ENCODE measurements at regions not wholly inside any gene's neighbourhood (a gene's known extent, or its start where the extent isn't known, plus 50 kb on each side); places are given as distances from the start of the nearest gene placed in this dataset.

- no peak for DNase-seq
These were observed 139.2 kb upstream of the COL11A1 start for GRCh38 chr1:103247517-103247916.

- DNase-seq: no peak
These were observed 135.2 kb upstream of the COL11A1 start for GRCh38 chr1:103243481-103243880.

- no peak for DNase-seq
These were observed 130.7 kb upstream of the COL11A1 start for GRCh38 chr1:103239034-103239433.

GRCh38 chr1:103230061-103230460, 121.7 kb upstream of the COL11A1 start:
- DNase-seq: no peak

GRCh38 chr1:103220631-103221041, 112.3 kb upstream of the COL11A1 start:
- DNase-seq: peak in 1 of 2 experiments; percentile 3

GRCh38 chr1:103218821-103219220, 110.5 kb upstream of the COL11A1 start:
- DNase-seq: no peak

GRCh38 chr1:103218369-103218768, 110.0 kb upstream of the COL11A1 start:
- peak; percentile 3 to 59 for DNase-seq

GRCh38 chr1:103211073-103211472, 102.8 kb upstream of the COL11A1 start:
- no peak for DNase-seq

- no peak for DNase-seq
These were observed 100.5 kb upstream of the COL11A1 start for GRCh38 chr1:103208844-103209243.

GRCh38 chr1:103199001-103199400, 90.7 kb upstream of the COL11A1 start:
- no peak for DNase-seq

- DNase-seq: no peak
These were observed 89.8 kb upstream of the COL11A1 start for GRCh38 chr1:103198076-103198475.

- DNase-seq: no peak
These were observed 88.9 kb upstream of the COL11A1 start for GRCh38 chr1:103197216-103197615.

GRCh38 chr1:103194984-103195383, 86.7 kb upstream of the COL11A1 start:
- DNase-seq: no peak

- no peak for DNase-seq
These were observed 85.7 kb upstream of the COL11A1 start for GRCh38 chr1:103194060-103194459.

- no peak for DNase-seq
These were observed 83.0 kb upstream of the COL11A1 start for GRCh38 chr1:103191327-103191726.

- DNase-seq: no peak
These were observed 82.4 kb upstream of the COL11A1 start for GRCh38 chr1:103190766-103191165.

- DNase-seq: no peak
These were observed 79.4 kb upstream of the COL11A1 start for GRCh38 chr1:103187673-103188072.

GRCh38 chr1:103180660-103181059, 72.3 kb upstream of the COL11A1 start:
- DNase-seq: no peak

GRCh38 chr1:103177108-103177775, 68.9 kb upstream of the COL11A1 start:
- DNase-seq: no peak

- DNase-seq: no peak
These were observed 62.8 kb upstream of the COL11A1 start for GRCh38 chr1:103171041-103171590.

GRCh38 chr1:103170609-103171008, 62.3 kb upstream of the COL11A1 start:
- no peak for DNase-seq

GRCh38 chr1:103162360-103162759, 54.0 kb upstream of the COL11A1 start:
- DNase-seq: no peak

GRCh38 chr1:103160281-103160680, 52.0 kb upstream of the COL11A1 start:
- DNase-seq: no peak

Data from NCI-H524 (cell line).